Activated CD4-positive, alpha-beta memory T cell treated with anti-CD3 and anti-CD28 coated beads, Interleukin-2, amount 10 ng/mL, durations not matched to agents 7 days and 5 days (primary cell): ENCODE measurements at regions not wholly inside any gene's neighbourhood (a gene's known extent, or its start where the extent isn't known, plus 50 kb on each side); places are given as distances from the start of the nearest gene placed in this dataset.
"Not testable (repeated sequence)": the region's sequence is repeated elsewhere in the genome, so short reads cannot be mapped to it uniquely, and the experiment has no call there.

Experiments used
- CTCF ChIA-PET: fragments of 350-600 bp; sonication (Branson Sonifier 250); formaldehyde crosslinking; loops from one replicate; lab custom pipeline; 2021; ENCODE audit warnings: antibody characterized with exemption, inconsistent platforms; lab: Charles Lee
- POLR2A ChIA-PET: fragments of 350-600 bp; sonication (Branson Sonifier 250); formaldehyde crosslinking; loops from one replicate; lab custom pipeline; 2021; ENCODE audit warnings: antibody characterized with exemption; lab: Charles Lee
- DNase-seq: peaks from one replicate; pipeline ENCODE4 v3.0.0-alpha.2; 2020
- H3K27ac Mint-ChIP-seq: one replicate; pipeline ENCODE4 v1.8.0; 2021; ENCODE audit warnings: mild to moderate bottlenecking, mixed read lengths
- H3K27me3 Mint-ChIP-seq: one replicate; pipeline ENCODE4 v1.8.0; 2021; ENCODE audit warnings: mixed read lengths
- H3K36me3 Mint-ChIP-seq: one replicate; pipeline ENCODE4 v1.8.0; 2021; ENCODE audit warnings: low read depth, mixed read lengths
- H3K4me1 Mint-ChIP-seq: one replicate; pipeline ENCODE4 v1.8.0; 2021; ENCODE audit warnings: mixed read lengths
- H3K4me3 Mint-ChIP-seq: one replicate; pipeline ENCODE4 v1.8.0; 2021; ENCODE audit warnings: mild to moderate bottlenecking, mixed read lengths
- H3K9me3 Mint-ChIP-seq: one replicate; pipeline ENCODE4 v1.8.0; 2021; ENCODE audit warnings: mixed read lengths

DNA sequence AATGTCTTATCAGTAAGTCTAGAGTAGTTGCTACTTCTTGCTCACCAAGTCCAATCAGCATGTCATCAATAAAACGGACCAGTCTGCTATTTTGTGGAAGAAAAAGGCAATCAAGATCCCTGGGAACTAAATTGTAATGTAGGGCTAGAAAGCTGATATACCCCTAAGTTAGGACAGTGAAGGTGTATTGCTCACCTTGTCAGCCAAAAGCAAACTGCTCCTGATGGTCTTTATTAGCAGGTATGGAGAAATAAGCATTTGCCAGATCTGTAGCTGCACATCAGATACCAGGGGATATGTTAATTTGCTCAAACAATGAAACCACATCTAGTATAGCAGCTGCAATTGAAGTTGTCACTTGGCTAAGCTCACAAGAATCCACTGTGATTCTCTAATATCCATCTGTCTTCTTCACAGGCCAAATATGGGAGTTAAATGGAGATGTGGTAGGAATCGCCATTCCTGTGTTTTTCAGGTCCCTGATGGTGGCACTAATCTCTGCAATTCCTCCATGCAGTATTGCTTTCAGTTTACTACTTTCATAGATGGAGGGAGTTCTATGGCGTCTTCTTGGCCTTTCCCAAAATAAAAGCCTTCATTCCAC is 75.0 kb downstream of the TMEM237 start:
- Mint-ChIP-seq H3K9me3 (peaks cover 2% of the 10 kb centered on the region), H3K27me3 (no peaks in the 10 kb centered on the region), H3K27ac (no peak overlapping the region), H3K4me3 (no peak overlapping the region), H3K36me3 (no peaks in the 10 kb centered on the region), H3K4me1 (peaks cover 3% of the 10 kb centered on the region)
- ChIA-PET POLR2A (no interaction called here), CTCF (no interaction called here)
- no peak for DNase-seq

DNA sequence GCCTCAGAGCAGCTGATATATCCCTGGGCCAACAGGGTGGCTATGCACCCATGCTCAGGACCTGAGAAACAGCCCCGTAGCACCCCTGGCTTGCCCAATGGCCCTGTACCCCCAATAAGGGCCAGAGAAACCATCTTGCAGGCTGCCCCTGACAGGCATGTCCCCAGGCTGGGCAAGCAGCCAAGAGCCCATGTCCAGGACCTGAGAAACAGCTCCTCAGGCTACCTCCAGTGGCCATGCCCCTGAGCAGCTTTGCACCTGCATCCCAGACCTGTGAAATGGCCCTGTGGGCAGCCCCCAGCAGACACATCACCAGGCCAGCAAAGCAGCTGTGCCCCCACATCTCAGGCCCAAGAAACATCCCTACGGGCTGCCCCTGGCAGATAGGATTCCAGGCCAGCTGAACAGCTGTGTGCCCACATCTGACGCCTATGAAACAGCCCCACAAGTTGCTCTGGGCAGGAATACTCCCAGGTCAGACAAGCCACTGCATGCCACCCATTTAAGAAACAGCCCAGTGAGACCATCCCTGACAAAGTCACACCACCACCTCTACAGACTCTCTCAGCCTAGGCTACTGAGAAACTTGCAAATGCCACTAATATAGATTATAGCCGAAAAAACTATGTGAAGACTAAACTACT is 84.1 kb downstream of the TMEM237 start:
- CTCF ChIA-PET: no interaction called here
- Mint-ChIP-seq H3K36me3 (no peaks in the 10 kb centered on the region), H3K27ac (no peak overlapping the region)

DNA sequence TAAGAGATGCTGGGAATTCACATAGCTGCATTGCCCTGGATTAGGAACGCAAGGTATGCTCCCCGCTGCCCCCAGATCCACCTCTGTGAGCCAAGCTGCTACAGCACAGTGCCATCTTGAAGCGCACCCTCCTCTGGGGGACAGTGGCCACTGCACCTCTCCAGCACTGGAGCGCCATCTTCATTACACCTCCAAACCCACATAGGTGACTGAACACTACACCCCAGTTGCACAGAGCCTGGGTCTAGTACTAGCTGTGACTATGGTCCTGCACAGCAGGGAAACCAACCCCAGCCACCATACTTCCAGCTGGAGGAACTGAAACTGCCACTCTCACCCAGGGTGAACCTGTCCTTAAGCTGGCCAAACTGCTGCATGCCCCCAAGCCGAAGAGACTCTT is 84.6 kb downstream of the TMEM237 start:
- CTCF ChIA-PET: no interaction called here
- no peaks in the 10 kb centered on the region for H3K27me3 Mint-ChIP-seq

More for the DNA sequence above, 84.1 kb downstream of the TMEM237 start:
- POLR2A ChIA-PET: no interaction called here
- H3K4me3 Mint-ChIP-seq: no peak overlapping the region
- no peaks in the 10 kb centered on the region for H3K27me3 Mint-ChIP-seq
- H3K9me3 Mint-ChIP-seq: no peaks in the 10 kb centered on the region
- no peak for DNase-seq
- H3K4me1 Mint-ChIP-seq: no peaks in the 10 kb centered on the region

DNA sequence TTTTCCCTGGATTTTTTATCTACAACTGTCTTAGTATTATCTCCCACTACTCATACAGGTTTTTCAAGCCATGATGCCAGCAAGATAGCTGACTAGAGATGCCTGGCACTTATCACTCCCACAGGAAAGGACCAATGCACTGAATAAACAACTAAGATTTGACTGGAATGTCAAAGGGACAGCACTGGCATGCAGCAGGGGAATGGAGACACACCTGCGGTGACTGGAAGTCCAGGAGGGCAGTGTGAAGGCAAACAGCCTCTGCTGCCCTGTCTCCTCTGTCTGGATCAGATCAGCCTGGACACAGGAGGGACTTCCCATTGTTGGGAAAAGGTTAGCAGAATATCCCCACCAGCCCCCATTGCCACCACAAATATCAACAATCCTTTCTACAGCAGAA is 85.1 kb downstream of the TMEM237 start:
- Mint-ChIP-seq H3K27ac (no peak overlapping the region), H3K27me3 (no peaks in the 10 kb centered on the region), H3K9me3 (no peaks in the 10 kb centered on the region), H3K4me1 (no peaks in the 10 kb centered on the region), H3K36me3 (no peaks in the 10 kb centered on the region), H3K4me3 (no peak overlapping the region)
- CTCF ChIA-PET: no interaction called here
- no peak for DNase-seq
- POLR2A ChIA-PET: no interaction called here

More for the DNA sequence above, 84.6 kb downstream of the TMEM237 start:
- POLR2A ChIA-PET: no interaction called here
- no peaks in the 10 kb centered on the region for H3K4me1 Mint-ChIP-seq
- no peaks in the 10 kb centered on the region for H3K36me3 Mint-ChIP-seq
- H3K4me3 Mint-ChIP-seq: no peak overlapping the region
- H3K27ac Mint-ChIP-seq: no peak overlapping the region
- no peaks in the 10 kb centered on the region for H3K9me3 Mint-ChIP-seq
- no peak for DNase-seq

DNA sequence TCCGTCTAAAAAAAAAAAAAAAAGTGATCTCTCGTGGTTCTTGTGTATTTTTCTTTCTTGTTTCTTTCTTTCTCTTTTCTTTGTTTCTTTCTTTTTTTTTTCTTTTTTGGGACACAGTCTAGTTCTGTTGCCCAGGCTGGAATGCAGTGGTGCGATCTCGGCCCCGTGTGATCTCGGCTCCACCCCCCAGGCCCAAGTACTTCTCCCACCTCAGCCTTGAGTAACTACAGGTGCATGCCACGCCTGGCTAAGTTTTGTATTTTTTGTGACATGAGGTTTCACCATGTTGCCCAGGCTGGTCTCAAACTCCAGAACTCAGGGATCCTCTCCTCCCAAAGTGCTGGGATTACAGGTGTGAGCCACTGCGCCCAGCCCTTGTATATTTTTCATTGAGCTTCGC is 91.4 kb downstream of the TMEM237 start:
- Mint-ChIP-seq H3K9me3 (no peaks in the 10 kb centered on the region), H3K27ac (no peak overlapping the region), H3K36me3 (no peaks in the 10 kb centered on the region), H3K4me1 (no peaks in the 10 kb centered on the region), H3K27me3 (peaks cover under 1% of the 10 kb centered on the region), H3K4me3 (no peak overlapping the region)
- POLR2A ChIA-PET: no interaction called here
- DNase-seq: no peak
- CTCF ChIA-PET: interaction anchor here (0.6 kb wide), 1 partner anchor 1318 kb away, joined by 3 read pairs; no protein-coding TSS in a partner anchor

DNA sequence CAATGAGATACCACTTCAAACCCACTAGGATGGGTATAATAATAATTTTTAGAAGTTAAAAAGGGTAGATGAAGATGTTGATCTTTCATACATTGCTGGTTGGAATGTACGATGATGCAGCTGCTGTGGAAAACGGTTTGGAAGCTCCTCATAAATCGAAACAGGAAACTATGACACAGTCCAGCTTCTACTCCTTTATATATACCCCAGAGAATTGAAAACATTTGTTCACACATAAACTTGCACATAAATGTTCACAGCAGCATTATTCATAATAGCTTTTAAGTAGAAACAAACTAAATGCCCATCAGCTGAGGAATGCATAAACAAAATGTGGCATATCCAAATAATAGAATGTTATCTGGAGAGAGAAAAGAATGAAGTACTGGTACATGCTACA is 95.0 kb downstream of the STRADB start:
- ChIA-PET CTCF (no interaction called here), POLR2A (no interaction called here)
- H3K9me3 Mint-ChIP-seq: no peaks in the 10 kb centered on the region
- no peaks in the 10 kb centered on the region for H3K4me1 Mint-ChIP-seq
- peaks cover 1% of the 10 kb centered on the region for H3K27me3 Mint-ChIP-seq
- DNase-seq: no peak
- no peaks in the 10 kb centered on the region for H3K36me3 Mint-ChIP-seq
- no peak overlapping the region for H3K4me3 Mint-ChIP-seq
- no peak overlapping the region for H3K27ac Mint-ChIP-seq

DNA sequence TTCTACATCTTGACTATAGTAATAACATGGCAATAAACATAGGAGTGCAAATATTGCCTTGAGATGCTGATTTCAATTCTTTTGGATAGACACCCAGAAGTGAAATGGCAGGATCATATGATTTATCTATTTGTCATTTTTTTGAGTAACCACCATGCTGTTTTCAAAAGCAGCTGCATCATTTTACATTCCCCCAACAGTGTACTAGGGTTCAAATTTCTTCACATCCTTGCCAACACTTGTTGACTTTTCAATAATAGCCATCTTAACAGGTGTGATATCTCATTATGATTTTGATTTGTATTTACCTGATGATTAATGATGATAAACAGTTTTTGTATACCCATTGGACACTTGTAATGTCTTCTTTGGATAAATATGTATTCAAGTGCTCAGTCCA is 90.8 kb downstream of the STRADB start:
- H3K4me3 Mint-ChIP-seq: no peak overlapping the region
- H3K27me3 Mint-ChIP-seq: peaks cover 3% of the 10 kb centered on the region
- H3K27ac Mint-ChIP-seq: no peak overlapping the region
- ChIA-PET POLR2A (interaction anchor here (0.7 kb wide), 1 partner anchor 235 kb away, joined by 3 read pairs; no protein-coding TSS in a partner anchor), CTCF (no interaction called here)
- H3K4me1 Mint-ChIP-seq: no peaks in the 10 kb centered on the region
- no peaks in the 10 kb centered on the region for H3K9me3 Mint-ChIP-seq
- H3K36me3 Mint-ChIP-seq: no peaks in the 10 kb centered on the region
- DNase-seq: no peak

DNA sequence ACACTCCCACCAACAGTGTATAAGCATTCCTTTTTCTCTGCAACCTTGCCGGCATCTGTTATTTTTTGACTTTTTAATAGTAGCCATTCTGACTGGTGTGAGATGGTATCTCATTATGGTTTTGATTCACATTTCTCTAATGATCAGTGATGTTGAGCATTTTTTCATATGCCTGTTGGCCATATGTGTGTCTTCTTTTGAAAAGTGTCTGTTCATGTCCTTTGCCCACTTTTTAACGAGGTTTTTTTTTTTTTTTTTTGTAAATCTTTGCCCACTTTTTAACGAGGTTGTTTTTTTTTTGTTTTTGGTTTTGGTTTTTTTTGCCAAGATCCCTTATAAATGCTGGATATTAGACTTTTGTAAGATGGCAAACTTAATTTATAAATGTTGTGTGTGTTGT is 87.7 kb downstream of the STRADB start:
- H3K4me1 Mint-ChIP-seq, H3K36me3 Mint-ChIP-seq, H3K4me3 Mint-ChIP-seq, DNase-seq, H3K9me3 Mint-ChIP-seq, POLR2A ChIA-PET, H3K27me3 Mint-ChIP-seq, H3K27ac Mint-ChIP-seq: not testable (repeated sequence)
- CTCF ChIA-PET: interaction anchor here (0.9 kb wide), 1 partner anchor 12 kb away, joined by 3 read pairs; no protein-coding TSS in a partner anchor

GRCh38 chr2:201538025-201538424 is 86.5 kb downstream of the STRADB start:
- Mint-ChIP-seq H3K27ac (no peak overlapping the region), H3K27me3 (peaks cover 1% of the 10 kb centered on the region), H3K4me1 (peaks cover 7% of the 10 kb centered on the region), H3K9me3 (peaks cover 5% of the 10 kb centered on the region), H3K36me3 (peaks cover 5% of the 10 kb centered on the region), H3K4me3 (no peak overlapping the region)
- ChIA-PET CTCF (no interaction called here), POLR2A (no interaction called here)
- DNase-seq: no peak

DNA sequence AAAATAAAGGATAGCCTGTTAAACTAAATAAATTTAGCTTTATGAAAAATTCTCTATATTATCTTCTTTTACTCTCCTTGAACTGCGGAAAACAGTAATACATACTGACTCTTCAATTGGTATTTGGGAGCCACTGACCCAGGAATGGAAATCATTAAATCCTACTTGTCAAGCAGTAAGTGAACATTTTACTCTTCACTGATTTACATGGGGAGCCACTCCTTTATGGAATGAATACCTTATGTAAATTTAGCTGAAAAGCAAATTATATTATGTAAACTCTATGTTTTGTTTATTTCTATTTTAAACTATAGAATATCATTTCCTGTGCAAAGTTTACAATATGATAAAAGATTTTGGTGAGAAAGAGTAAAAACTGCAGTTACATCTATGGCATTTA is 85.2 kb downstream of the STRADB start:
- Mint-ChIP-seq H3K4me3 (no peak overlapping the region), H3K36me3 (peaks cover 7% of the 10 kb centered on the region), H3K27me3 (peaks cover 1% of the 10 kb centered on the region), H3K27ac (no peak overlapping the region), H3K9me3 (peaks cover 12% of the 10 kb centered on the region), H3K4me1 (peaks cover 19% of the 10 kb centered on the region)
- ChIA-PET POLR2A (no interaction called here), CTCF (interaction anchor here (0.5 kb wide), 1 partner anchor 85 kb away, joined by 4 read pairs; the partner anchor contains the start of genes STRADB and TRAK2)
- DNase-seq: no peak

DNA sequence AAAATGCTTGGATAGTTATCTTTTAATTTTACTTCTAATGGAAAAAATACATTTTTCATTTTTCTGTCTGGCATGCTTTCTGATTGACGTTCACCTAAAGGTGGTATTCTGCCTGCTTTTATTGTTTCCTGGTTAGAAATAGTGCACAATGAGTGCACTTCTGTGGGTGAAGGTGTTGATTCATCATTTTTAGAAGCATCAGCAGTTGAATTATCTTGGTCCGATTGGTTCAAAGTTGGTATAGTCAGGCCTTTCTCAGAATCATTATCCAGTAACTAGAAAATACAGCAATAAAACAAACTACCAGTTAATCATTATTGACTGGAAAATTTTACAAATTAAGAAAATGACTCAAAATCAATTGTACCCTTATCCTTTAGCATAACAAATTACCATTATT is 84.5 kb downstream of the STRADB start:
- CTCF ChIA-PET: no interaction called here
- Mint-ChIP-seq H3K27me3 (peaks cover 1% of the 10 kb centered on the region), H3K9me3 (peaks cover 13% of the 10 kb centered on the region), H3K27ac (no peak overlapping the region), H3K4me3 (no peak overlapping the region), H3K4me1 (peaks cover 24% of the 10 kb centered on the region), H3K36me3 (peaks cover 7% of the 10 kb centered on the region)
- POLR2A ChIA-PET: no interaction called here
- DNase-seq: no peak

- ChIA-PET CTCF (no interaction called here), POLR2A (interaction anchor here (1.2 to 1.3 kb wide), 2 partner anchors 81 to 128 kb away, joined by 3 to 5 read pairs; partner anchors contain the start of genes STRADB and TRAK2)
- Mint-ChIP-seq H3K4me3 (no peak overlapping the region), H3K36me3 (peaks cover 19% of the 10 kb centered on the region), H3K9me3 (peaks cover 27% of the 10 kb centered on the region), H3K27ac (peak overlapping the region; percentile 67), H3K27me3 (no peaks in the 10 kb centered on the region), H3K4me1 (peaks cover 24% of the 10 kb centered on the region)
- DNase-seq: peak; percentile 27
Measured at GRCh38 chr2:201532686-201533304, 81.3 kb downstream of the STRADB start.
